GM19397 (cell line): ENCODE measurements at regions not wholly inside any gene's neighbourhood (a gene's known extent, or its start where the extent isn't known, plus 50 kb on each side); places are given as distances from the start of the nearest gene placed in this dataset.

Experiments
- ATAC-seq: cut with Tn5 transposase; IDR thresholded peaks from one replicate; pipeline ENCODE4 v1.9.1; 2021; ENCODE audit warnings: mild to moderate bottlenecking, moderate library complexity; ENCODE audit not compliant: unreplicated experiment

DNA sequence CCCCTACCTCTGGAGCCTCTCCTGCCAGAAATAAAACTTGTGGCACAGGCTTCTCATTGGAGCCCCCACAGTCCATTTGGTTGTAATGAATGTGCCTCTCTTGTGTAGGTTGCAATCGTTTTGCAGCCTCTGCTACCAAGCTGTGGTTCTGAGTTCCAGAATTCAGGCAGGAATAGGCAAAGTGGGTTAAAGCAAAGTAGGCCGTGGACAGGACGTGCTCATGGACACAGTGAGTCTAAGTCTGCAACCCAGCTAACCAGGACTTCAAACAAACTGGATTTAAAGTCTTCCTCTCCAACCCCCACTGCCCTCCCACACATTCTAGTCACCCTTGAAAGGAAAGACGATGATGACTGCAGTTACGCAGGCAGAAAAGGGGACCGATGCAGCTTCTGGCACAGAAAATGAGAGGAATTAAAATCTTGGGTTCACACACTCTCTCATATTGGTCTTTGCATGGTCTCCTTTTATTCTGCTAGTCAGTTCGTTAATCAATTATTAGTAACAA, 260.0 kb downstream of the PIK3R1 start:
- ATAC-seq: no peak

- ATAC-seq: no peak
Observed at GRCh38 chr5:68476854-68477253, 261.3 kb downstream of the PIK3R1 start.

DNA sequence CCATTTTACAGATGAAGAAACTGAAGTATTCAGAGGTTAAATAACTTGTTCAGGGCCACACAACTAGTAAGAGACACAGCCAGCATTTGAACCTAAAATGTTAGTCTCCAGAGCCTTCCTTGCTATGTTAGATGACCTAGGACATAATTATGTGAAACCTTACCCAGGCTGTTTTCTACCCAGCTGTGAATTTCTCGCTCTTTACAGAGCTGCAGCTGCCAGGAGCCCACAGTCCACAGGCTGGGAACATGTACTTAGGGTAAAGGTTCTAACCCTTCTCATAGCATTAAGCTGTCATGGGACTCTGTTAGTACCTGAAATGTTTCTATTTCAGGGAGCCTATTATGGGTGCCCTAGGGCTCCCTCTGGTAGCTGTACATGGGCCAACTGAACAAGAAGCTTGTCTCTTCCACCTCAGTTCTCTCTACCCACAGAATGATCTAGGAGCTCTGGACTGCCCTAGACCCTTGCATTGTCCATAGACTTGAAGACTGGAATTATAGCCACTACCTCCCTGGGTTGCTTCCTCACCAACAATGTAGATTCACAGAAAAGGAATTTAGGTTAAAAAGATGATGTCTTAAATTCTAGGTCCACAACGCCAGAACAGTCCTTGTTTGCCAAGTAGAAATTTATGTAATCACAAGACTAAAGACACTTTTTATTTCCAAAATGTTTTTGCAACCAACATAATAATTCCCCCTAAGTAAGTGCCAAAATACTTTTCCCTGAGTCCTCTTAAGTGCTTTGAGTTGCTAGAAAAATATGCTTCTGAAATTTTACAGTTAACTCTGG, 262.9 kb downstream of the PIK3R1 start:
- no peak for ATAC-seq

DNA sequence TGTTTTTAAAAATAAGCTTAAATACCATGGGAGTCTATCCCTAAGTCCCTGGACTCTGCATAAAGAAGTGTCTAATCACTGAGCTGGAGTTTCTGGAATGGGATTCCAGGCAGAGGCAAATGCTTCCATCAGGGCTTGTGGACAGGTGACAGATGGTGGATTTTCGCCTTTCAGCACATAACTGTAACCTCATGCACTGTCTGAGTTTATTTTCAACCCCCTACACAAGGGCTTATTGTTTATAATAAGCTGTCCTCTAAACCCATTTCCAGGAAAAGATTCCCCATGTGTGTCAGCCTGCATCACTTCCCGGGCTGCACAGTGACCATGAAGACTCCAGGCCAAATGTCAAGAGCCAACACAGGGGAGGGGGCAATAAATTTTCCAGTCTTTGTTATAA, 264.0 kb downstream of the PIK3R1 start:
- ATAC-seq: no peak

DNA sequence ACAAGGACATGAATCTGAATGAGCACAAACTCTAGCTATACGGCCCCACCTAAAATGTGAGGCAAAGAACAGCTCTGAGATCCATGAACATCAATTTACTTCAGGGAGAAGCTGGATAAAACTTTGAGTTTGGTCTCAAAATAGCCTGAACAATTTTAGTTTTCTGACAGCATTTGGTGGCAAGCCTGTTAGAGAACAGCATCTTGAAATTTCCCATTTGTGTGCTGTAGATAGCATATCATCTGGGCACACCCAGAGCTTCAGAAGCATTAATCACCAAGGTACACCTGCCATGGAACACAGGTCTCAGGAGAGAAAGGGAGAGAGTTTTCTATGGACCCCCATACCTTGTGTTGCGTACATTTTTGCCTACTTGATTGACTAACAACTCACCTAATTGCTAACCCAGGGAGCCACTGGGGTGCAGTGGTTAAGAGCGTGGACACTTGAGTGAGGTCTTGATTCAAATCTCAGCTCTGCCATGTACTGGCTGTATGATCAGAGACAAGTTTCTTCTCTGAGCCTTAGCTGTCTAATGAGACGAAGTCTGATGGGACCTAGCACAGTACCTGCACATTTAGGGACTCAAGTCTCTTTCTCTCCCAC, 264.9 kb downstream of the PIK3R1 start:
- no peak for ATAC-seq

GRCh38 chr5:68482199-68482598, 266.6 kb downstream of the PIK3R1 start:
- no peak for ATAC-seq

DNA sequence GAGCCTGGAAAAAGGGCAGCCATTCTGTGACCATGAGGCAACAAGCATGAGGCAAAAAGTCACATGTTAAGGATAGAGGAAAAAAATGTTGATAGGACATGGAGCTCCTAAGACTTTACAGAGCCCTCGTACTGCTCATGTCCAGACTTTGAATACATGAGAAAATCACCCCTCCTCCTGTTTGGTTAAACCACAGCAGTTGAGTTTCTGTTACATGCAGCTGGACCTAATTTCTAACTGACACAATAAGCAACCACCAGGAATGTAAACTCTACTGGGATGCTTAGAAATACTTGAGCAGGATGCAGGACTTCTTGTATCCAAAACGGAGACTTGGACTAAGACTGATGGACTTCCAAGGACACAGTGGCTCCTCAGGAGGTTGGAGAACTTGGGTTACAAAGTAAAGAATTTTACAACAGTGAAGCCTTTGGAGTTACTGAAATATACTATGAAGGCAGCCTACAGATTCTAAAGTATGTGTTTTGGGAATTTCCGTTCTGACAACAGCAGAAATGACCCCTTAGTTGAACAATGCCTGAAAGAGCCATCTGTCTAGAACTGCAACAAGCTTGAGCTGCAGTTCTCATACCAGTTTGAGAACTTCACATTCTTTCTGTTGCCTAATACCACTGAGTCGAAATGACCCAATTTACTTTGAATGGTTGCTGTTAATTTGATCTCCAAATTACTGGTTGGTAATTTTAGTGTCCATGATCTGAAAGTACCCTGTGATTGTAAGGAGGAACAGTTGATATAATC, 268.9 kb downstream of the PIK3R1 start:
- no peak for ATAC-seq

DNA sequence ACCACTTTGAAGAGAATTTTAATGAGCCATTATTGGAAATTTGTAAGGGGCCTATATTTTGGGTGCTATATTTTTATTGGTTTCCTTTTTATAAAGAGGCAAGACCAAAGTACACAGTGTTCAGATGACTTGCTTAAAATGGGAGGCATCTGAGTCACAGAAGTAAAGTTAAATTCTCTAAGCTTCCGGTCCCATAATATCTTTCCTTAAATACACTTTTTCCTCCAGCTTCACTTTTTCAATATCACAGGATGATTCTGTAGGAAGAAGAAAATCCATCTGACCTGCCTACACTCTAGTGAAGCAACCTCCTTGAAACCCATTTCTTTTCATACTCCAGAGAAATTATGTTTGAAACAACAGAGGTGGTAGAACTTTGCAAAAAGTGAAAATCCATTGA, 274.0 kb downstream of the PIK3R1 start:
- ATAC-seq: no peak

DNA sequence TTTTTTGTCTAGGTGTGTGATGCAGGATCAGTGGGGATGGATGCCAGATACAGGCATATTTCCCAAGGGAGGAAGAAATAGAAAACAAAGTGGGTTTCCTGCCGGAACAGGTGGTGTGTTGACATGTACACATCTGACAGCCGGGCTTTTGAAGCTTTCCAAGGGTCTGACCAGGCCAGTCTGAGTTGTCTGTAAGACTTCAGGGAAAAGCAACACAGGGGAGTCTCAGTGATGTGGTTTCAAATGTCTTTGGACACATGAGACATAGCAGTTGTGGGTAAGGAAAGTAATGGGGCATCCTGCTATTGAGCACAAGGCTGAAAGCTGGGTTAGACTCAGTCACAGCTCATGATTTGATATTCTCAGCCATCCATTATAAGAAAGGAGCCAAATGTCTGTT, 274.9 kb downstream of the PIK3R1 start:
- ATAC-seq: no peak

GRCh38 chr5:68494771-68495170, 279.2 kb downstream of the PIK3R1 start:
- ATAC-seq: no peak

GRCh38 chr5:68499987-68500386, 284.4 kb downstream of the PIK3R1 start:
- no peak for ATAC-seq

DNA sequence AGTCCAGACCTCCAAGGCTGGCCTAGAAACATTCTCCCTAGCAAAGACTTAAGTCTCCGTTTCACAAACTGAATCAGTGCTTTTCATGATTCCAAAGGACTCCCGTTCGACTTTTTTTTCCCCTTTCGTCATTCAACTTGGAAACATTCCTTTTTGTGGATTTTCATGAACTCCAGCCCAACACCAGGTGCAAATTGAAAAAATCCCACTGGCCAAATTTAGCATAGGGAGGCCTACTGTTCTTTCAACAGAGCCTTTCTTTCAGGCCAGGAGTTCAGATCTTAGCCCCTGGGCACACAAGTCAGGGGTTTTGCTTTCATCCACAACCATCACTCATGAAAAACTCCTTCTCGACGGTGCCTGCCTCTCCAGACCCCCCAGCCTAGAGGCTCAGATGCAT, 285.3 kb downstream of the PIK3R1 start:
- ATAC-seq: no peak

GRCh38 chr5:68502531-68502930, 287.0 kb downstream of the PIK3R1 start:
- no peak for ATAC-seq

GRCh38 chr5:68504306-68504705, 288.8 kb downstream of the PIK3R1 start:
- no peak for ATAC-seq

GRCh38 chr5:68505917-68506860, 290.6 kb downstream of the PIK3R1 start:
- no peak for ATAC-seq

GRCh38 chr5:68515514-68515913, 300.0 kb downstream of the PIK3R1 start:
- ATAC-seq: no peak

DNA sequence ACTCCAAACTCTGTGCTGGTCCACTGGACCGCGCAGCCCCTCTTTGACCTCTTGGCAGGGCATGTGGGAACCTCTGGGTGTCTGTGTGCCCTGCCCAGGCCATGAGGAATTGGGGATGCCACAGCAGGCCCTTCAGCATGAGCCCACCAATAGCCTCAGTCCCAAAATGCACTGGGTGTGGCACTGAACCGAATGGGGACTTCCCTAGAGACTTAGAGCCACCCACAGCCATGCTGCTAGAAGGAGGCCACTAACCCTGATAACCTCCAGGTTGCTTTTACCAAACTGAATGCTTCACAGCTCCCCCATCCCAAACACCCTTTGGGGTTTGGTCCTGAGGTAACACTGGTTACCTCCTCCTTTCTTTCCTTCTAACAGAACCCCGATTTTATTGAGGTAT, 302.7 kb downstream of the PIK3R1 start:
- no peak for ATAC-seq

- ATAC-seq: no peak
Observed at GRCh38 chr5:68519143-68519542, 303.6 kb downstream of the PIK3R1 start.

- no peak for ATAC-seq
Observed at GRCh38 chr5:68521776-68522175, 306.2 kb downstream of the PIK3R1 start.

GRCh38 chr5:68522863-68523262, 307.3 kb downstream of the PIK3R1 start:
- no peak for ATAC-seq

GRCh38 chr5:68528821-68529273, 313.3 kb downstream of the PIK3R1 start:
- ATAC-seq: no peak
